ENCODE measurements at regions not wholly inside any gene's neighbourhood (a gene's known extent, or its start where the extent isn't known, plus 50 kb on each side); places are given as distances from the start of the nearest gene placed in this dataset.

GRCh38 chr4:154677300-154677699 lies 64.8 kb upstream of the FGG start:
- Histone ChIP-seq H2AFZ (ENCODE audit: low read depth, low read length) (peak overlapping the region; percentile 48), H3K4me2 (ENCODE audit: low read length) (no peak overlapping the region), H3K79me2 (replicated peaks; ENCODE audit: insufficient read depth, low read length) (no peaks in the 10 kb centered on the region), H3K36me3 (ENCODE audit: insufficient read depth, low read length) (no peaks in the 10 kb centered on the region), H3K9me2 (ENCODE audit: insufficient read depth, low read length) (no peaks in the 10 kb centered on the region), H3K27ac (ENCODE audit: low read length) (peak overlapping the region; percentile 78), H4K20me1 (ENCODE audit: insufficient read depth) (no peaks in the 10 kb centered on the region), H3F3A (ENCODE audit: insufficient read depth, low read length, poor library complexity, severe bottlenecking) (no peaks in the 10 kb centered on the region), H3K4me3 (ENCODE audit: low read length) (peak overlapping the region; percentile 19), H3K9ac (ENCODE audit: low read length) (peak overlapping the region; percentile 36), H3K9me3 (ENCODE audit: low read length) (no peaks in the 10 kb centered on the region), H3K27me3 (ENCODE audit: insufficient read depth, low read depth, low read length) (no peaks in the 10 kb centered on the region)
- TF ChIP-seq EZH2 (IDR thresholded peaks at IDR 0.05; ENCODE audit: borderline replicate concordance, insufficient read depth, low read length, poor library complexity, severe bottlenecking) (no peak), TAF1 (IDR thresholded peaks at IDR 0.05; ENCODE audit: low read depth) (no peak), SMC3 (conservative IDR thresholded peaks at IDR 0.05; ENCODE audit: poor library complexity) (no peak), CTCF (IDR thresholded peaks at IDR 0.05; ENCODE audit: poor library complexity, severe bottlenecking) (no peak), RAD21 (conservative IDR thresholded peaks at IDR 0.05) (no peak), POLR2AphosphoS5 (IDR thresholded peaks at IDR 0.05) (no peak), REST (IDR thresholded peaks at IDR 0.05; ENCODE audit: borderline replicate concordance) (no peak)

- Histone ChIP-seq H2AFZ (ENCODE audit: low read depth, low read length) (peak overlapping the region; percentile 48), H3K36me3 (ENCODE audit: insufficient read depth, low read length) (no peaks in the 10 kb centered on the region)
- TF ChIP-seq EZH2 (IDR thresholded peaks at IDR 0.05; ENCODE audit: borderline replicate concordance, insufficient read depth, low read length, poor library complexity, severe bottlenecking) (no peak), POLR2AphosphoS5 (IDR thresholded peaks at IDR 0.05) (peak; percentile 78), MXI1 (conservative IDR thresholded peaks at IDR 0.05; ENCODE audit: poor library complexity, severe bottlenecking) (no peak), TAF1 (IDR thresholded peaks at IDR 0.05; ENCODE audit: low read depth) (no peak), EP300 (conservative IDR thresholded peaks at IDR 0.05; ENCODE audit: poor library complexity, severe bottlenecking) (peak; percentile 89), SMC3 (conservative IDR thresholded peaks at IDR 0.05; ENCODE audit: poor library complexity) (no peak), REST (IDR thresholded peaks at IDR 0.05; ENCODE audit: borderline replicate concordance) (peak; percentile 76), RAD21 (conservative IDR thresholded peaks at IDR 0.05) (no peak), CTCF (IDR thresholded peaks at IDR 0.05; ENCODE audit: poor library complexity, severe bottlenecking) (no peak)
Observed at GRCh38 chr4:154677923-154678322, 65.5 kb upstream of the FGG start.

More at GRCh38 chr4:154677923-154678322, 65.5 kb upstream of the FGG start:
- Histone ChIP-seq H3K79me2 (replicated peaks; ENCODE audit: insufficient read depth, low read length) (no peaks in the 10 kb centered on the region), H3K4me2 (ENCODE audit: low read length) (peak overlapping the region; percentile 15), H4K20me1 (ENCODE audit: insufficient read depth) (no peaks in the 10 kb centered on the region), H3K27ac (ENCODE audit: low read length) (peak overlapping the region; percentile 78), H3K9me2 (ENCODE audit: insufficient read depth, low read length) (no peaks in the 10 kb centered on the region), H3K4me3 (ENCODE audit: low read length) (peak overlapping the region; percentile 19), H3F3A (ENCODE audit: insufficient read depth, low read length, poor library complexity, severe bottlenecking) (no peaks in the 10 kb centered on the region), H3K27me3 (ENCODE audit: insufficient read depth, low read depth, low read length) (no peaks in the 10 kb centered on the region), H3K9ac (ENCODE audit: low read length) (peak overlapping the region; percentile 36), H3K9me3 (ENCODE audit: low read length) (no peaks in the 10 kb centered on the region)
